Right ventricle myocardium superior (tissue), 1 donor: ENCODE measurements at regions not wholly inside any gene's neighbourhood (a gene's known extent, or its start where the extent isn't known, plus 50 kb on each side); places are given as distances from the start of the nearest gene placed in this dataset.
"Not testable (repeated sequence)": the region's sequence is repeated elsewhere in the genome, so short reads cannot be mapped to it uniquely, and the experiment has no call there.

Experiments
- ATAC-seq: fragments of 200-7000 bp; cut with Tn5 transposase; one replicate; pipeline ENCODE4 v1.9.1; 2020; ENCODE audit warnings: mild to moderate bottlenecking; ENCODE audit not compliant: poor library complexity
- DNase-seq: peaks from one replicate; pipeline ENCODE4 v3.0.0-alpha.2; 2020
- intact Hi-C: fragments of 100-400 bp; cut with DNase I; formaldehyde crosslinking; loops from one replicate; pipeline ENCODE4 v1.11.2; 2022
- donor health status: DM: no; HTN: yes; CAD: no; lungs with severe emphysema.

- intact Hi-C loops: no loop called here
- no peak for DNase-seq
- no peak for ATAC-seq
These were observed 883.8 kb upstream of the IGFBP7 start for GRCh38 chr4:57993944-57994343.

- ATAC-seq: no peak
These were observed 879.2 kb upstream of the IGFBP7 start for GRCh38 chr4:57989430-57989829.

DNA sequence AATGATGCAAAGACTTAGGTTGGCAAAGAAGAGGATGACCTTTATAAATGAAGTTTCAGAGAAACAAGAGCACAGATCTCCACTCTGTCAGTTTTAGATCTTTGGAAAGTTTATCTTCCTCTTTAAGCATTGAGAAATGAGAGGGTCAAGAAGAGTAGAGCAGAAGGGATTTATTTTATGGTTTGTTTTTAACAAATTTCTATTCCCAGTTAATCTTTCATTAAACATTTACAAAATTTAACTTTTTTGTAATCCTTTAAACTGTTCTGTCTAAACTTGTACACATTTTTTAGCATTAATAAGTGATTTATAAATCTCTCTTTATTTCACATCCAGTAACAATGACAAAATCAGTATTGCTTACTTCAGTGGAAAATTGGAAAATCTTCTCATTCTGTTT, 875.0 kb upstream of the IGFBP7 start:
- intact Hi-C loops: no loop called here
- ATAC-seq: no peak
- no peak for DNase-seq

More at GRCh38 chr4:57989430-57989829, 879.2 kb upstream of the IGFBP7 start:
- intact Hi-C loops: no loop called here
- DNase-seq: no peak

GRCh38 chr4:57981123-57981522, 870.9 kb upstream of the IGFBP7 start:
- DNase-seq (no peak), ATAC-seq (no peak)
- intact Hi-C loops: no loop called here

- intact Hi-C loops: no loop called here
- no peak for ATAC-seq
- DNase-seq: no peak
These were observed 864.6 kb upstream of the IGFBP7 start for GRCh38 chr4:57974821-57975220.

GRCh38 chr4:57973819-57974218, 863.6 kb upstream of the IGFBP7 start:
- intact Hi-C loops: no loop called here
- ATAC-seq: no peak
- no peak for DNase-seq

- intact Hi-C loops: no loop called here
- ATAC-seq (no peak), DNase-seq (no peak)
These were observed 861.1 kb upstream of the IGFBP7 start for GRCh38 chr4:57971261-57971660.

- DNase-seq: no peak
- intact Hi-C loops: no loop called here
- no peak for ATAC-seq
These were observed 857.0 kb upstream of the IGFBP7 start for GRCh38 chr4:57966987-57967760.

DNA sequence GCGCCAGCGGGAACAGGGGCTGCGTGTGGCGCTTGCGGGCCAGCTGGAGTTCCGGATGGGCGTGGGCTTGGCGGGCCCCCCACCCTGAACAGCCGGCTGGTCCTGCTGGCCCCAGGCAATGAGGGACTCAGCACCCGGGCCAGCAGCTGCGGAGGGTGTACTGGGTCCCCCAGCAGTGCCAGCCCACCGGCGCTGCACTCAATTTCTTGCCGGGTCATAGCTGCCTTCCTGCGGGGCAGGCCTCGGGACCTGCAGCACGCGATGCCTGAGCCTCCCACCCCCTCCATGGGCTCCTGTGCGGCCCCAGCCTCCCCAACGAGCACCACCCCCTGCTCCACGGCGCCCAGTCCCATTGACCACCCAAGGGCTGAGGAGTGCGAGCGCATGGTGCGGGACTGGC, 855.2 kb upstream of the IGFBP7 start:
- ATAC-seq, intact Hi-C loops: not testable (repeated sequence)
- peak; percentile 32 for DNase-seq

DNA sequence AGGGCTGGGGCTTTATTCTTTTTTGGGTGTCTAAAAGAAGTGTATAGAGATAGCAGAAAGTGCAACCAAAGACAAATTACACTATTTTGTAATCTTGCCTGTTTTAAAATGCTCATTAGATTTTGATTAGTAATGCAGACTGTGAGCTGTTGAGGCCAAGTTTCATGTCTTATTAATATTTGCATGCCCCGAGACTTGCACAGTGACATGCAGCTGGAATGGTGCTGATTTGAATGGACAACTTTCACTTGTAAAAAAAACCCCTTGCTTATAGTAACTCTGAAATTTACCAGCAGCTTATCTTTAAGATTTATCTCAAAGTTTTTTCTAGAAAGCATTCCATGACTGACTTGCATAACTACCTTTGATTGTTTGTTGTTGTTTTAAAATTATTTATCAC, 835.1 kb upstream of the IGFBP7 start:
- DNase-seq: no peak
- intact Hi-C loops: no loop called here
- no peak for ATAC-seq

DNA sequence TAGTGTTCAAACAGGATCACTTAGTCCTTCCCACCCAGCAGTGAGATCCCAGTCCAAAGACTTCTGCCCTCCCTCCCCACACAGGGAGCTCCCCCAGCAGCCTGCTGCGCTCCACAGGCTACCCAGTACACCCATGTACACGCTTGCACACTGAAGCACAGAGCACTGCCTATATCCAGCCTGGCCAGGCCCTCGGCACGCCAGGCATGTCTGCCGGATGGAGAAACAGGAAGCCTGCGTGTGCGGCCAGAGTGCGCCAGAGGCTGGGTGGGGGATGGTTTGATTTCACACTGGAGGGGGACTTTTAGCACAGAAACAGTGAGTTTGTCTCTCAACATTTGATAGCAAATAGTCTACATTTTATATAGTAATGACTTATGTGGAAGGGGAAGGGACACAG, 833.5 kb upstream of the IGFBP7 start:
- ATAC-seq (no peak), DNase-seq (no peak)
- intact Hi-C loops: no loop called here

DNA sequence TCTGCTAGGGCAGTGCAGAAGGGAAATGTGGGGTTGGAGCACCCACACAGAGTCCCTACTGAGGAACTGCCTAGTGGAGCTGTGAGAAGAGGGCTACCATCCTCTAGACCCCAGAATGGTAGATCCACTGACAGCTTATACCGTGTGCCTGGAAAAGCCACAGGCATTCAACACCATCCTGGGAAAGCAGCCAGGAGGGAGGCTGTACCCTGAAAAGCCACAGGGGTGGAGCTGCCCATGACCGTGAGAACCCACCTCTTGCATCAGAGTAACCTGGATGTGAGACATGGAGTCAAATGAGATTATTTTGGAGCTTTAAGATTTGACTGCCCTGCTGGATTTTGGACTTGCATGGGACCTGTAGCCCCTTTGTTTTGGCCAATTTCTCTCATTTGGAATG, 827.1 kb upstream of the IGFBP7 start:
- ATAC-seq, intact Hi-C loops, DNase-seq: not testable (repeated sequence)

DNA sequence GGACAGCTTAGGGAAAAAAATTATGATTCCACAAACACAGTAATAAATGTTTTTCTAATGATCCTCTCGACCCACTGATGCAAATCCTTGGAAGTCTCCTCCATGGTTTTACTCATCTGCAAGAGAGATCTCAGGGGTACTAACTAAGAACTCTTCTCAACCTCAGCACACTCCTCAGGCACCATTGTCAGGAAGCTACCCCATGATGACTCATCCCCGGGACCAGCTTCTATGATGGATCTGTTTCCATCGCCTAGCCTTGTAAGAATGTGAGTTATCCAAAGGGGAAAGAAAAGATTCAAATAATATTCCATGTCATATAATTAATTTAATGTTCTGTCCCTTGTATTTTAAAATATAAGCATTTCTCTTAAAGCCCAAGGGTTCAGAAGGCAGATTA, 816.1 kb upstream of the IGFBP7 start:
- intact Hi-C loops: no loop called here
- no peak for DNase-seq
- ATAC-seq: no peak

- intact Hi-C loops: no loop called here
- ATAC-seq (no peak), DNase-seq (no peak)
These were observed 814.8 kb upstream of the IGFBP7 start for GRCh38 chr4:57924951-57925350.

DNA sequence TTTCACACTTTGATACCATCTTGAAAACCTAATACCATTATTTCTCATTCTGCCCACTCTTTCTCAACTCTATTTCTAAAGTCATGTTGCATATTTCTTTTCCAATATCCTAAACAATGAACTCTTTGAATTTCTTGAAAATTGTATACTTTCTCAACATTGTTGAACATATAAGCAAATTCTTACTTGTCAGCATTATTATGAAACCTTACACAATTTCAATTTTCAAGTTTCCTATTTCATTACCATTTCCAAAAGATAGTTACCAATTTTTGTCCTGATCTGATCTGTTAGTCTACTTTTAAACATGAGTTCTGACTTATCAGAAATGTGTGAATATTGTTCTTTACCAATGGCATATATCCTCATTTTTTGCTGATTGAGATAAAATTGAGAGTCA, 806.3 kb upstream of the IGFBP7 start:
- intact Hi-C loops: no loop called here

GRCh38 chr4:57911203-57911602, 801.0 kb upstream of the IGFBP7 start:
- ATAC-seq: no peak
- intact Hi-C loops: no loop called here
- DNase-seq: no peak

More for the DNA sequence above, 806.3 kb upstream of the IGFBP7 start:
- no peak for ATAC-seq
- no peak for DNase-seq

DNA sequence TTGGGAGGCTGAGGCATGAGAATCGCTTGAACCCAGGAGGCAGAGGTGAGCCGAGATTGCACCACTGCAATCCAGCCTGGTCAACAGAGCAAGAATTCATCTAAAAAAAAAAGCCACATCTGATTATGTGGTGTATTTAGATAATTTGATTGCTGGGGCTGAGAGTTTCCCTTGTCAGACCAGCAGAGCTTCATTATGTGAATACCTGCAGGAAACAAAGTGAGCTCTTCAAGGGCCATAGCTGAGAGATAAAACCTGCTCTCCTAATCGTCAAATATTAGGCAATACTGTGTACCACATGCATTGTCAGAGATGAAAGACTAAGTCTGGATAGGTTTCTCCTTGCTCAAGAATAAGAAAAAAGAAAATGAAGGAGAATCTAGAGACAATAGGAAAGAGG, 800.0 kb upstream of the IGFBP7 start:
- intact Hi-C loops: no loop called here
- DNase-seq (no peak), ATAC-seq (no peak)

DNA sequence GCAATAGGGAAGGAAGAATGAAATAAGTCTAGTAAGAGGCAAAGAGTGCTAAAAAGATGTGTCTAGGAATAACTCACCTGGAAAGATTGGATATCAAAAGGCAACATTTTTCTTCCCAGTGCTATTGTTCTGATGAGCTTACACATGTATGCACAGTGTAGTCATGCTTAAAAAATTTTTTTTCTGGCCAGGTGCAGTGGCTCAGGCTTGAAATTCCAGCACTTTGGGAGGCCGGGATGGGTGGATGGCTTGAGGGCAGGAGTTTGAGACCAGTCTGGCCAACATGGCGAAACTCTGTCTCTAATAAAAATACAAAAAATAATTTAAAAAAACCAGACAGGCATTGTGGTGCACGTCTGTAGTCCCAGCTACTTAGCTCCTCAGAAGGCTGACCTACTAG, 795.8 kb upstream of the IGFBP7 start:
- intact Hi-C loops: no loop called here
- ATAC-seq: no peak
- DNase-seq: no peak

DNA sequence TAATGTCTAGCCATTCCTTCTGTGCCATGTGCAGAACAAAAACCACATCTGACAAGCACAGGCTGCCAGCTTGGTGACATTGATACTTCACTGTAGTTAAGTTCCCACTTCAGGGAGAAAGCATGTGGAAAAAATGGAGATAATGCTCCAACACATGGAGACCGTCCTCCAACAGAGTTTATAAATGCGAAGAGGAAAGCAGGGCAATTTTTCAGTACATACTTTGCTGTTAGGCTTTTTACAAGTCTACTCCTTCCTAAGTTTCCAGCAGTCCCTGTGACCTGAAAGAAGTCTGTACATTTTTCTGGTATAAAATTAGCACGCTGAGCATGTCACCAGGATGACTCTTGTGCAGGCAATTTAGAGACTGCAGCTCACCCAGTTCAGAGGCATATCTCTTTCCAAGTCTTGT, 766.9 kb upstream of the IGFBP7 start:
- intact Hi-C loops: no loop called here
- ATAC-seq (peak; percentile 93), DNase-seq (no peak)

- ATAC-seq (peak; percentile 57), DNase-seq (no peak)
- intact Hi-C loops: no loop called here
These were observed 765.7 kb upstream of the IGFBP7 start for GRCh38 chr4:57875829-57876392.
